HCT116 (cell line): ENCODE measurements at regions not wholly inside any gene's neighbourhood (a gene's known extent, or its start where the extent isn't known, plus 50 kb on each side); places are given as distances from the start of the nearest gene placed in this dataset.

Experiments used
- ATAC-seq: fragments of 200-7000 bp; cut with Tn5 transposase; 2 replicates; pipeline ENCODE4 v1.9.1; 2020; ENCODE audit warnings: mild to moderate bottlenecking, moderate library complexity
- BruUV-seq: library from RNA; stranded (reverse); fragments of 400-500 nt; replicated peaks from 2 replicates; lab custom pipeline; 2021; lab: Mats Ljungman, UMichigan
- CTCF ChIA-PET: fragments of 300-600 bp; sonication (Branson Sonifier 250); formaldehyde crosslinking; loops from one replicate; lab custom pipeline; 2021; ENCODE audit warnings: antibody characterized with exemption; lab: Charles Lee
- POLR2A ChIA-PET: fragments of 300-600, 350-600 bp; sonication (Branson Sonifier 250); formaldehyde crosslinking; loops from one replicate; lab custom pipeline; 2021; ENCODE audit warnings: antibody characterized with exemption; lab: Charles Lee
- RAD21 ChIA-PET, 2 experiments: fragments of 300-600 bp; sonication (Branson Sonifier 250); formaldehyde crosslinking; loops; one replicate each; lab custom pipeline; 2023; ENCODE audit warnings: low total read pairs in 2 of 2; ENCODE audit not compliant: uncharacterized antibody in 2 of 2, unreplicated experiment in 2 of 2, low non-redundant PET in 1 of 2; lab: Charles Lee
- DNase-seq: peaks from one replicate; pipeline ENCODE4 v3.0.0-alpha.2; 2010; ENCODE audit warnings: low read depth, low spot score
- H2AFZ ChIP-seq: fragments of 200-600 bp; shearing (Covaris generic), sonication (generic); 2 replicates; pipeline ENCODE4 v1.6.1; 2017; ENCODE audit warnings: low read depth, mixed run types, mixed read lengths, antibody characterized with exemption, low read length; ENCODE audit not compliant: poor library complexity, severe bottlenecking
- H3K27ac ChIP-seq: 2 replicates; pipeline ENCODE4 v1.5.1; 2012; ENCODE audit warnings: low read depth, low read length
- H3K27me3 ChIP-seq: fragments of 200-600 bp; sonication (generic); 2 replicates; pipeline ENCODE4 v1.6.1; 2016; ENCODE audit warnings: mixed run types, low read length, mixed read lengths; ENCODE audit not compliant: insufficient read depth
- H3K36me3 ChIP-seq, 2 experiments: fragments of 200-500 bp in 1 of 2; fragments of 200-600 bp in 1 of 2; sonication (Bioruptor generic) in 1 of 2; sonication (generic) in 1 of 2; 2 replicates each; pipeline versions ENCODE4 v1.5.1 to v1.6.1; 2014 to 2016; ENCODE audit warnings: low read length in 2 of 2, inconsistent platforms in 1 of 2, mixed read lengths in 1 of 2, mixed run types in 1 of 2; ENCODE audit not compliant: insufficient read depth in 2 of 2, control insufficient read depth in 1 of 2
- H3K4me1 ChIP-seq, 2 experiments: fragments of 200-600 bp in 1 of 2; sonication (generic) in 1 of 2; 2 replicates each; pipeline versions ENCODE4 v1.5.1 to v1.6.1; 2012 to 2017; ENCODE audit warnings: low read length in 2 of 2, inconsistent platforms in 1 of 2, mild to moderate bottlenecking in 1 of 2, mixed read lengths in 1 of 2, mixed run types in 1 of 2, moderate library complexity in 1 of 2; ENCODE audit not compliant: insufficient read depth in 2 of 2, control insufficient read depth in 1 of 2
- H3K4me2 ChIP-seq: fragments of 200-600 bp; sonication (generic); 2 replicates; pipeline ENCODE4 v1.6.1; 2017; ENCODE audit warnings: mixed run types, low read length, mixed read lengths
- H3K4me3 ChIP-seq, 2 experiments: fragments of 200-600 bp in 1 of 2; sonication (generic) in 1 of 2; replicated peaks in 1 of 2; 2 replicates each; pipeline ENCODE4 v1.5.1; 2011 to 2016; ENCODE audit warnings: low read length in 2 of 2, control low read depth in 1 of 2, low read depth in 1 of 2, mild to moderate bottlenecking in 1 of 2, mixed read lengths in 1 of 2, mixed run types in 1 of 2
- H3K79me2 ChIP-seq: fragments of 200-600 bp; sonication (generic); 2 replicates; pipeline ENCODE4 v1.6.1; 2017; ENCODE audit warnings: mild to moderate bottlenecking, mixed run types, low read length, moderate library complexity, mixed read lengths; ENCODE audit not compliant: insufficient read depth
- H3K9ac ChIP-seq: fragments of 200-600 bp; sonication (generic); 2 replicates; pipeline ENCODE4 v1.6.1; 2016; ENCODE audit warnings: low read length, mixed read lengths
- H3K9me2 ChIP-seq: fragments of 200-600 bp; sonication (generic), shearing (Covaris generic); 2 replicates; pipeline ENCODE4 v1.6.1; 2017; ENCODE audit warnings: mixed run types, mild to moderate bottlenecking, moderate library complexity; ENCODE audit not compliant: insufficient read depth
- H3K9me3 ChIP-seq, 2 experiments: fragments of 200-500 bp in 1 of 2; fragments of 200-600 bp in 1 of 2; sonication (Bioruptor generic) in 1 of 2; sonication (generic) in 1 of 2; 2 replicates each; pipeline ENCODE4 v1.6.1; 2014 to 2017; ENCODE audit warnings: low read length in 2 of 2, mixed read lengths in 2 of 2, inconsistent platforms in 1 of 2, low read depth in 1 of 2, mild to moderate bottlenecking in 1 of 2, mixed run types in 1 of 2, moderate library complexity in 1 of 2; ENCODE audit not compliant: control insufficient read depth in 1 of 2, insufficient read depth in 1 of 2
- H4K20me1 ChIP-seq: fragments of 200-600 bp; sonication (generic), shearing (Covaris generic); 2 replicates; pipeline ENCODE4 v1.6.1; 2017; ENCODE audit warnings: mixed run types, mild to moderate bottlenecking, moderate library complexity; ENCODE audit not compliant: insufficient read depth
- CBX3 ChIP-seq: IDR thresholded peaks from 2 replicates; pipeline ENCODE4 v1.6.1; 2012; ENCODE audit warnings: low read depth
- CEBPB ChIP-seq: IDR thresholded peaks from 2 replicates; pipeline ENCODE4 v1.6.1; 2012; ENCODE audit warnings: low read depth
- EGR1 ChIP-seq: IDR thresholded peaks from 2 replicates; pipeline ENCODE4 v1.6.1; 2012; ENCODE audit warnings: low read depth
- ELF1 ChIP-seq: IDR thresholded peaks from 2 replicates; pipeline ENCODE4 v1.6.1; 2012; ENCODE audit warnings: low read depth, borderline replicate concordance
- EZH2phosphoT487 ChIP-seq: fragments of 200-600 bp; IDR thresholded peaks from 2 replicates; pipeline ENCODE4 v1.6.1; 2018; ENCODE audit warnings: antibody characterized with exemption, borderline replicate concordance
- FOSL1 ChIP-seq: IDR thresholded peaks from 2 replicates; pipeline ENCODE4 v1.6.1; 2012; ENCODE audit warnings: low read depth
- JUND ChIP-seq: IDR thresholded peaks from 2 replicates; pipeline ENCODE4 v1.6.1; 2012
- POLR2A ChIP-seq: IDR thresholded peaks from 2 replicates; pipeline ENCODE4 v1.7.0; 2011; ENCODE audit warnings: borderline replicate concordance; ENCODE audit not compliant: insufficient read depth, insufficient read length; ENCODE audit errors: extremely low read depth
- POLR2AphosphoS5 ChIP-seq: IDR thresholded peaks from 2 replicates; pipeline ENCODE4 v1.6.1; 2011; ENCODE audit warnings: mild to moderate bottlenecking, low read depth, low read length, moderate library complexity
- SIN3A ChIP-seq: IDR thresholded peaks from 2 replicates; pipeline ENCODE4 v1.6.1; 2012; ENCODE audit warnings: low read depth
- YY1 ChIP-seq: IDR thresholded peaks from 2 replicates; pipeline ENCODE4 v1.6.1; 2011; ENCODE audit warnings: low read length, low read depth, moderate library complexity, mild to moderate bottlenecking; ENCODE audit not compliant: insufficient replicate concordance; ENCODE audit errors: extremely low read depth
- intact Hi-C: fragments of 100-400 bp; cut with micrococcal nuclease; formaldehyde crosslinking; loops from 2 replicates; pipeline ENCODE4 v1.10.0; 2022
- TF ChIP-seq, protein P1 (sequence below): IDR thresholded peaks from 2 replicates; pipeline ENCODE4 v1.6.1; 2011; ENCODE audit warnings: mild to moderate bottlenecking, low read length, moderate library complexity; ENCODE audit not compliant: insufficient replicate concordance; ENCODE audit errors: extremely low read depth

DNA sequence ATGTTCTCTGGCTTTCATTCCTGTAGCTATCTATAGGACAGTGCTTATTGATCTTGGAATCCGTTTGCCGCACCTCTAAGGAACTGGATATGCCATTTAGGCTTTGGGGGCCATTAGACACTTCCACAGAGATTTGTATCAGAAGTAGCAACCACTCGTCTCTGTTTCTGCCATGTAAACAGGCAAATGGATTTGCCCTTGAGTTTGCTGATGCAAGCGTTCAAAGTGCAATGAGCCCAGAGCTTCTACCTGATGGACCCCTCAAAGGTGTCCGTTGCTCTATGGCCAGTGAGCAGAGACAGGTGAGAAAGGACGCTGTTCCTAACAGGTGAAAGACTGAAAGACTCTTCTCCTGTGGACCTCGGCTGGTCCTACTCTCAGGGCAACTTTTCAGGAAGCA lies 302.9 kb downstream of the ZNF536 start:
- Histone ChIP-seq H3K9me2 (no peaks in the 10 kb centered on the region), H3K36me3 (no peaks in the 10 kb centered on the region), H3K9ac (no peak overlapping the region), H3K79me2 (no peaks in the 10 kb centered on the region), H3K9me3 (no peaks in the 10 kb centered on the region), H2AFZ (no peak overlapping the region), H4K20me1 (no peaks in the 10 kb centered on the region), H3K27me3 (peaks cover 11% of the 10 kb centered on the region; the same call in 1 of the 2 replicates), H3K4me1 (no peaks in the 10 kb centered on the region), H3K4me3 (no peak overlapping the region), H3K27ac (no peak overlapping the region), H3K4me2 (no peak overlapping the region)
- POLR2A ChIA-PET: no interaction called here
- BruUV-seq: no TSS peak
- ATAC-seq: no peak
- no peak for TF ChIP-seq SIN3A
- TF ChIP-seq POLR2AphosphoS5: no peak
- TF ChIP-seq EGR1: no peak
- intact Hi-C loops: no loop called here
- CTCF ChIA-PET: interaction anchor here (1.6 kb wide), 1 partner anchor 8 kb away, joined by 4 read pairs; no protein-coding TSS in a partner anchor
- no peak for DNase-seq
- RAD21 ChIA-PET: no interaction called here

DNA sequence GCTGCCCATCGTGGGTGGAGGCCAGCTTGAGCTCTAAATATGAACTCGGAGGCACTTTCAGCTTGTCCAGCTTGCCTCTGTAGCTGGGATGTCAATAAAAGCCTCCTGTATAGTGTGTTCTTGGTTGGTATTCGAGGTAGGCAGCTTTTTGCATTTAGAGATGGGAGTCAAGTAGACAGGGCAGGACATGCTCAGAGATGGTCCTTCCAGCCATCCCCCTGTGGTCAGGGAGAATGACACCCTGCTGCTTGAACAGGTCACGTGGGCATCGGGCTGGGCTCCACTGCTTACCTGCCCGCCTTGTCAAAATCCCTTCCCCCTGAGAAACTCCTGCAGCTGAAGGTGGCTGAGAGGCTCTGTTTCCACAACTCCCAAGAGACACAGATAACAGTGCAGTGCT lies 302.5 kb downstream of the ZNF536 start:
- Histone ChIP-seq H3K9ac (no peak overlapping the region), H2AFZ (no peak overlapping the region), H3K27ac (no peak overlapping the region), H3K27me3 (peaks cover 11% of the 10 kb centered on the region; the same call in 1 of the 2 replicates), H3K9me3 (no peaks in the 10 kb centered on the region), H3K4me3 (no peak overlapping the region), H3K79me2 (no peaks in the 10 kb centered on the region), H3K36me3 (no peaks in the 10 kb centered on the region), H3K4me1 (no peaks in the 10 kb centered on the region), H3K4me2 (no peak overlapping the region), H4K20me1 (no peaks in the 10 kb centered on the region), H3K9me2 (no peaks in the 10 kb centered on the region)
- intact Hi-C loops: no loop called here
- no peak for TF ChIP-seq JUND
- no peak for TF ChIP-seq YY1
- no peak for TF ChIP-seq POLR2A
- no peak for TF ChIP-seq CBX3
- TF ChIP-seq ELF1: no peak
- TF ChIP-seq POLR2AphosphoS5: no peak
- no peak for TF ChIP-seq EZH2phosphoT487
- TF ChIP-seq FOSL1: no peak
- no peak for TF ChIP-seq CEBPB
- TF ChIP-seq, protein P1, sequence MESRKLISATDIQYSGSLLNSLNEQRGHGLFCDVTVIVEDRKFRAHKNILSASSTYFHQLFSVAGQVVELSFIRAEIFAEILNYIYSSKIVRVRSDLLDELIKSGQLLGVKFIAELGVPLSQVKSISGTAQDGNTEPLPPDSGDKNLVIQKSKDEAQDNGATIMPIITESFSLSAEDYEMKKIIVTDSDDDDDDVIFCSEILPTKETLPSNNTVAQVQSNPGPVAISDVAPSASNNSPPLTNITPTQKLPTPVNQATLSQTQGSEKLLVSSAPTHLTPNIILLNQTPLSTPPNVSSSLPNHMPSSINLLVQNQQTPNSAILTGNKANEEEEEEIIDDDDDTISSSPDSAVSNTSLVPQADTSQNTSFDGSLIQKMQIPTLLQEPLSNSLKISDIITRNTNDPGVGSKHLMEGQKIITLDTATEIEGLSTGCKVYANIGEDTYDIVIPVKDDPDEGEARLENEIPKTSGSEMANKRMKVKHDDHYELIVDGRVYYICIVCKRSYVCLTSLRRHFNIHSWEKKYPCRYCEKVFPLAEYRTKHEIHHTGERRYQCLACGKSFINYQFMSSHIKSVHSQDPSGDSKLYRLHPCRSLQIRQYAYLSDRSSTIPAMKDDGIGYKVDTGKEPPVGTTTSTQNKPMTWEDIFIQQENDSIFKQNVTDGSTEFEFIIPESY: no peak
- RAD21 ChIA-PET: no interaction called here
- DNase-seq (no peak), ATAC-seq (no peak)
- POLR2A ChIA-PET: no interaction called here
- no TSS peak for BruUV-seq
- CTCF ChIA-PET: interaction anchor here (1.6 kb wide), 1 partner anchor 8 kb away, joined by 4 read pairs; no protein-coding TSS in a partner anchor
